Smooth muscle cell (in vitro differentiated cells): ENCODE measurements at regions not wholly inside any gene's neighbourhood (a gene's known extent, or its start where the extent isn't known, plus 50 kb on each side); places are given as distances from the start of the nearest gene placed in this dataset.

Source experiments
- DNase-seq: peaks from one replicate; lab custom pipeline; 2025; ENCODE audit not compliant: unreplicated experiment; lab: John Stamatoyannopoulos, UW
- H2AFZ ChIP-seq: fragments of 200-600 bp; sonication (generic); 2 replicates; pipeline ENCODE4 v1.6.0; 2016; ENCODE audit warnings: antibody characterized with exemption, low read depth, mild to moderate bottlenecking
- H3F3A ChIP-seq: fragments of 200-600 bp; sonication (generic); 2 replicates; pipeline ENCODE4 v1.6.0; 2017; ENCODE audit warnings: antibody characterized with exemption, low read depth
- H3K27ac ChIP-seq: fragments of 200-600 bp; sonication (generic); 2 replicates; pipeline ENCODE4 v1.5.1; 2016; ENCODE audit warnings: low read depth, mild to moderate bottlenecking
- H3K27me3 ChIP-seq: fragments of 200-600 bp; sonication (generic); 2 replicates; pipeline ENCODE4 v1.6.1; 2016; ENCODE audit warnings: low read depth, mild to moderate bottlenecking
- H3K36me3 ChIP-seq: fragments of 200-600 bp; sonication (generic); 2 replicates; pipeline ENCODE4 v1.5.1; 2016; ENCODE audit warnings: low read depth
- H3K4me1 ChIP-seq: fragments of 200-600 bp; sonication (generic); 2 replicates; pipeline ENCODE4 v1.5.1; 2016; ENCODE audit warnings: low read depth
- H3K4me2 ChIP-seq: fragments of 200-600 bp; sonication (generic); 2 replicates; pipeline ENCODE4 v1.6.0; 2016; ENCODE audit warnings: mild to moderate bottlenecking
- H3K4me3 ChIP-seq: fragments of 200-600 bp; sonication (generic); 2 replicates; pipeline ENCODE4 v1.5.1; 2016; ENCODE audit warnings: mild to moderate bottlenecking
- H3K79me2 ChIP-seq: fragments of 200-600 bp; sonication (generic); 2 replicates; pipeline ENCODE4 v1.6.0; 2016; ENCODE audit warnings: low read depth, mild to moderate bottlenecking
- H3K9ac ChIP-seq: fragments of 200-600 bp; sonication (generic); 2 replicates; pipeline ENCODE4 v1.6.0; 2016; ENCODE audit warnings: low read depth
- H3K9me3 ChIP-seq: fragments of 200-600 bp; sonication (generic); replicated peaks from 2 replicates; pipeline ENCODE4 v1.5.1; 2016; ENCODE audit warnings: low read depth
- H4K20me1 ChIP-seq: fragments of 200-600 bp; sonication (generic); 2 replicates; pipeline ENCODE4 v1.6.0; 2016; ENCODE audit warnings: low read depth
- CTCF ChIP-seq: fragments of 200-600 bp; sonication (generic); IDR thresholded peaks from 2 replicates; pipeline ENCODE4 v1.5.1; 2017; ENCODE audit warnings: borderline replicate concordance, mild to moderate bottlenecking, antibody characterized with exemption; ENCODE audit not compliant: insufficient read depth, poor library complexity, severe bottlenecking
- WGBS: methylation state at CpG from one replicate; pipeline ENCODE4 v1.1.7; 2016; ENCODE audit warnings: low lambda C conversion rate; 5-methylcytosine and 5-hydroxymethylcytosine counted together

GRCh38 chr2:228720895-228721294 lies 539.4 kb upstream of the SPHKAP start:
- H3K79me2 ChIP-seq = no peaks in the 10 kb centered on the region
- no peak overlapping the region for H3K4me2 ChIP-seq
- H3K36me3 ChIP-seq = no peaks in the 10 kb centered on the region
- H3K9ac ChIP-seq = no peak overlapping the region
- H2AFZ ChIP-seq = no peak overlapping the region
- no peaks in the 10 kb centered on the region for H3K9me3 ChIP-seq
- H3K27me3 ChIP-seq = no peaks in the 10 kb centered on the region
- no peaks in the 10 kb centered on the region for H3F3A ChIP-seq
- H3K27ac ChIP-seq = no peak overlapping the region
- H3K4me1 ChIP-seq = no peaks in the 10 kb centered on the region
- TF ChIP-seq CTCF = no peak
- no peaks in the 10 kb centered on the region for H4K20me1 ChIP-seq
- DNase-seq = no peak
- WGBS = 95% methylated on average over 1 of the region's 1 CpG
- no peak overlapping the region for H3K4me3 ChIP-seq

- H4K20me1 ChIP-seq = no peaks in the 10 kb centered on the region
- no peaks in the 10 kb centered on the region for H3K27me3 ChIP-seq
- no peak overlapping the region for H3K4me3 ChIP-seq
- WGBS = 79% methylated on average over 2 of the region's 2 CpGs
- DNase-seq = no peak
- no peak for TF ChIP-seq CTCF
- peaks cover 6% of the 10 kb centered on the region for H3K9me3 ChIP-seq
- H3K4me1 ChIP-seq = no peaks in the 10 kb centered on the region
- H2AFZ ChIP-seq = no peak overlapping the region
- no peaks in the 10 kb centered on the region for H3K79me2 ChIP-seq
- H3K9ac ChIP-seq = no peak overlapping the region
- no peak overlapping the region for H3K4me2 ChIP-seq
- H3K27ac ChIP-seq = no peak overlapping the region
- no peaks in the 10 kb centered on the region for H3F3A ChIP-seq
- H3K36me3 ChIP-seq = no peaks in the 10 kb centered on the region
Observed at GRCh38 chr2:228709788-228710371, 528.4 kb upstream of the SPHKAP start.

GRCh38 chr2:228707846-228708245 lies 526.4 kb upstream of the SPHKAP start:
- DNase-seq = no peak
- H3K4me1 ChIP-seq = no peaks in the 10 kb centered on the region
- H3K36me3 ChIP-seq = no peaks in the 10 kb centered on the region
- no peak for TF ChIP-seq CTCF
- H4K20me1 ChIP-seq = no peaks in the 10 kb centered on the region
- H2AFZ ChIP-seq = no peak overlapping the region
- no peaks in the 10 kb centered on the region for H3F3A ChIP-seq
- H3K9ac ChIP-seq = no peak overlapping the region
- no peak overlapping the region for H3K4me2 ChIP-seq
- no peaks in the 10 kb centered on the region for H3K27me3 ChIP-seq
- 98% methylated on average over 3 of the region's 3 CpGs for WGBS
- H3K4me3 ChIP-seq = no peak overlapping the region
- H3K27ac ChIP-seq = no peak overlapping the region
- H3K79me2 ChIP-seq = no peaks in the 10 kb centered on the region
- no peaks in the 10 kb centered on the region for H3K9me3 ChIP-seq

- no peak overlapping the region for H3K27ac ChIP-seq
- peak overlapping the region; percentile 62 for H2AFZ ChIP-seq
- no peaks in the 10 kb centered on the region for H3K36me3 ChIP-seq
- H3K4me2 ChIP-seq = no peak overlapping the region
- H3K4me3 ChIP-seq = no peak overlapping the region
- 43% methylated on average over 4 of the region's 4 CpGs for WGBS
- H3F3A ChIP-seq = peaks cover 4% of the 10 kb centered on the region
- TF ChIP-seq CTCF = no peak
- no peaks in the 10 kb centered on the region for H3K9me3 ChIP-seq
- no peak overlapping the region for H3K9ac ChIP-seq
- no peak for DNase-seq
- H3K4me1 ChIP-seq = no peaks in the 10 kb centered on the region
- no peaks in the 10 kb centered on the region for H3K79me2 ChIP-seq
- no peaks in the 10 kb centered on the region for H3K27me3 ChIP-seq
- no peaks in the 10 kb centered on the region for H4K20me1 ChIP-seq
Observed at GRCh38 chr2:228705318-228705717, 523.8 kb upstream of the SPHKAP start.
